ENCODE measurements at regions not wholly inside any gene's neighbourhood (a gene's known extent, or its start where the extent isn't known, plus 50 kb on each side); places are given as distances from the start of the nearest gene placed in this dataset.
"Not testable (repeated sequence)": the region's sequence is repeated elsewhere in the genome, so short reads cannot be mapped to it uniquely, and the experiment has no call there.

DNA sequence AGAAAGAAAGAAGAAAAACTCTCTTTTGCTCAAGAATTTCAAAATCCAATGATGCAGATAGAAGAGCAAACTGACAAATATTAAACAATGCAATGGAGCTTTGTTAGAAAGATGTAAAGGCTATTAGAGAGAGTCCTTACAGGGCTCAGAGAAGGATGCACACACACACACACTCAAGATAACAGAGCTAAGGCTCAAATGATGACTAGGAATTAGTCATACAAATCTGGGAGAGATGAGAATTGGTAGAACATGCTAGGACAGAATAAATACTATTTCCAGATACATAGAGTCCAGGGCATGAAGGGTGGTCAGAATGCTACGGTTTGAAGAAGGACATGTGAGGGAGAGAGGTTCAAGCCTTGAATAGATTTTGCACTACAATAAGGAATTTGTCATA is 650.1 kb upstream of the MDGA2 start:
- H3K27ac Mint-ChIP-seq (ENCODE audit: unreplicated experiment) = no peak overlapping the region
- H3K4me3 Mint-ChIP-seq (ENCODE audit: unreplicated experiment) = no peak overlapping the region
- no peaks in the 10 kb centered on the region for H3K4me1 Mint-ChIP-seq (ENCODE audit: low read depth, unreplicated experiment)
- H3K27me3 Mint-ChIP-seq (ENCODE audit: unreplicated experiment) = no peaks in the 10 kb centered on the region
- H3K9me3 Mint-ChIP-seq (ENCODE audit: unreplicated experiment) = no peaks in the 10 kb centered on the region
- TF ChIP-seq, protein P1, sequence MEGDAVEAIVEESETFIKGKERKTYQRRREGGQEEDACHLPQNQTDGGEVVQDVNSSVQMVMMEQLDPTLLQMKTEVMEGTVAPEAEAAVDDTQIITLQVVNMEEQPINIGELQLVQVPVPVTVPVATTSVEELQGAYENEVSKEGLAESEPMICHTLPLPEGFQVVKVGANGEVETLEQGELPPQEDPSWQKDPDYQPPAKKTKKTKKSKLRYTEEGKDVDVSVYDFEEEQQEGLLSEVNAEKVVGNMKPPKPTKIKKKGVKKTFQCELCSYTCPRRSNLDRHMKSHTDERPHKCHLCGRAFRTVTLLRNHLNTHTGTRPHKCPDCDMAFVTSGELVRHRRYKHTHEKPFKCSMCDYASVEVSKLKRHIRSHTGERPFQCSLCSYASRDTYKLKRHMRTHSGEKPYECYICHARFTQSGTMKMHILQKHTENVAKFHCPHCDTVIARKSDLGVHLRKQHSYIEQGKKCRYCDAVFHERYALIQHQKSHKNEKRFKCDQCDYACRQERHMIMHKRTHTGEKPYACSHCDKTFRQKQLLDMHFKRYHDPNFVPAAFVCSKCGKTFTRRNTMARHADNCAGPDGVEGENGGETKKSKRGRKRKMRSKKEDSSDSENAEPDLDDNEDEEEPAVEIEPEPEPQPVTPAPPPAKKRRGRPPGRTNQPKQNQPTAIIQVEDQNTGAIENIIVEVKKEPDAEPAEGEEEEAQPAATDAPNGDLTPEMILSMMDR (IDR thresholded peaks at IDR 0.05; ENCODE audit: partially characterized antibody, unreplicated experiment) = no peak
- H3K36me3 Mint-ChIP-seq (ENCODE audit: unreplicated experiment) = no peaks in the 10 kb centered on the region
- DNase-seq = no peak

DNA sequence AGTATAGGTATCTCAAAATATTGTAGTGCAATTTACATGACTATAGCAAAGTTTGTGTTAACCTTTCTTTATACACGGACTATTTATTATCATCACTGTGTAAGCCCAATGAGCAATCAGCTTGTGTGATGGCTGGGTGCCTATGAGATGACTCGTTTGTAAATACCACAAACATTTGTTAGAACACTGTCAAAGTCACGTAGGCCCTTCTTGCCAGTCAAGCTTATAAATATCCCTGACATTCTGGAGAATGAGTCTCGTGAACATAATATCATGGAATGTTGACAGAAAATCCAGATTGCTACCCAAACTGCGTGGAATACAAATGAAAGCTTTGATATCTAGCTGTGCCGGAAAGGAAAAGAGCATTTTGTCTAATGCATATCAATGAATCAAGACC is 648.3 kb upstream of the MDGA2 start:
- Mint-ChIP-seq H3K4me3 (ENCODE audit: unreplicated experiment) (no peak overlapping the region), H3K27ac (ENCODE audit: unreplicated experiment) (no peak overlapping the region), H3K27me3 (ENCODE audit: unreplicated experiment) (no peaks in the 10 kb centered on the region), H3K4me1 (ENCODE audit: low read depth, unreplicated experiment) (no peaks in the 10 kb centered on the region), H3K9me3 (ENCODE audit: unreplicated experiment) (no peaks in the 10 kb centered on the region), H3K36me3 (ENCODE audit: unreplicated experiment) (no peaks in the 10 kb centered on the region)
- TF ChIP-seq, protein P1 (IDR thresholded peaks at IDR 0.05; ENCODE audit: partially characterized antibody, unreplicated experiment) = no peak
- no peak for DNase-seq

DNA sequence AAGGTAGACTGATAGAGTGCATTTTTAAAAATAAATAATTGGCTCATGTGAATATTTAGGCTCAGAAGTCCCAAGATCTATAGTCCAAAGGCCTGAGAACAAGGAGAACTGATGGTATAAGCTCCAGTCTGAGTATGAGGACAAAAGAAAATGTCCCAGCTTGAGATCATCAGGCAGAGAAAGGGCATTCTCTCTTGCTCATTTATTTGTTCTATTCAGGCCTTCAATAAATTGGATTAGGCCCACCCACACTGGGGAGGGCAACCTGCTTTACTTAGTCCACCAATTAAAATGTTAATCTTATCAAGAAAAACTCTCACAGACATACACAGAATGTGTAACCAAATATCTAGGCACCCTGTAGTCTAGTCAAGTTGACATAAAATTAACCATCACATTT is 644.4 kb upstream of the MDGA2 start:
- TF ChIP-seq, protein P1 (IDR thresholded peaks at IDR 0.05; ENCODE audit: partially characterized antibody, unreplicated experiment) = no peak
- Mint-ChIP-seq H3K4me1 (ENCODE audit: low read depth, unreplicated experiment) (no peaks in the 10 kb centered on the region), H3K36me3 (ENCODE audit: unreplicated experiment) (no peaks in the 10 kb centered on the region), H3K4me3 (ENCODE audit: unreplicated experiment) (no peak overlapping the region), H3K27me3 (ENCODE audit: unreplicated experiment) (no peaks in the 10 kb centered on the region), H3K9me3 (ENCODE audit: unreplicated experiment) (no peaks in the 10 kb centered on the region), H3K27ac (ENCODE audit: unreplicated experiment) (no peak overlapping the region)
- no peak for DNase-seq

DNA sequence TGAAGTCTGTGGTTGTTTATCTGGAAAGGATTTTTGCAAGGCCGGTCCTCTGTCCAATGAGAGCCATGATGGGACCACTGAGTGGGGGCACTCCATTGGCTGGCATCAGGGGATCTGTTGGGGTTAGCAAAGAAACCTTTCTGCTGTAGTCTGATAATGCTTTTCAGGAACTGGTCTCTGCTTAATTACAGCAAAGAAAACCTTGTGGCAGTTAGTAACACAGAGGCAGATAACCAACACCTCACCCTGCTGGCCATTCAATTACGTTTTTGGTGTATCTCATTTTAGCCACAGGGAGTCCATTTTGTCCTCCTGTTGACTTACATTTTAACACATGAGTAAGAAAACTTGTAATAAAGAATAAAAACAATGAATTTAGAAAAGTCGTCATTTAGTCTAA is 629.3 kb upstream of the MDGA2 start:
- Mint-ChIP-seq H3K27ac (ENCODE audit: unreplicated experiment) (no peak overlapping the region), H3K9me3 (ENCODE audit: unreplicated experiment) (no peaks in the 10 kb centered on the region), H3K4me1 (ENCODE audit: low read depth, unreplicated experiment) (no peaks in the 10 kb centered on the region), H3K27me3 (ENCODE audit: unreplicated experiment) (no peaks in the 10 kb centered on the region), H3K36me3 (ENCODE audit: unreplicated experiment) (no peaks in the 10 kb centered on the region), H3K4me3 (ENCODE audit: unreplicated experiment) (no peak overlapping the region)
- DNase-seq = no peak
- TF ChIP-seq, protein P1 (IDR thresholded peaks at IDR 0.05; ENCODE audit: partially characterized antibody, unreplicated experiment) = no peak

DNA sequence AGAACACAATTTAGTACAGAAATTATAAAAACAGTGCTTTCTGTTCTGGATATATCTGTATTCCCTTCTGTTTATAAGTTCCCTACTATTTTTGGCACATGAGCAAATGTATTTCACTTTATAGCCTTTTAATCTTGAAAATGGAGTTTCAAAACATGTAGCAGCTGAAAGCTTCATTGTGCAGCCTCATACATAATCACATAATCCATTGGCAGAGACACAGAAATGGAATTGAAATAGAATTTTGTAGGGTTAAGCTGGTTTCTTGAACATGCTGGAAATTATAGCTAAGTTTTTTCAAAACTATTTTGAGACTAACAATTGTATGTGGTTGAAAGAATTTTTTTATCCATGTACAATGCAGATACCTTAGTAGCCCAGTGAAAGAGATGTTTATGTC is 614.3 kb upstream of the MDGA2 start:
- no peaks in the 10 kb centered on the region for H3K36me3 Mint-ChIP-seq (ENCODE audit: unreplicated experiment)
- H3K4me3 Mint-ChIP-seq (ENCODE audit: unreplicated experiment) = no peak overlapping the region
- H3K27me3 Mint-ChIP-seq (ENCODE audit: unreplicated experiment) = no peaks in the 10 kb centered on the region
- no peak for DNase-seq
- H3K27ac Mint-ChIP-seq (ENCODE audit: unreplicated experiment) = no peak overlapping the region
- no peaks in the 10 kb centered on the region for H3K4me1 Mint-ChIP-seq (ENCODE audit: low read depth, unreplicated experiment)
- TF ChIP-seq, protein P1 (IDR thresholded peaks at IDR 0.05; ENCODE audit: partially characterized antibody, unreplicated experiment) = no peak
- H3K9me3 Mint-ChIP-seq (ENCODE audit: unreplicated experiment) = no peaks in the 10 kb centered on the region

DNA sequence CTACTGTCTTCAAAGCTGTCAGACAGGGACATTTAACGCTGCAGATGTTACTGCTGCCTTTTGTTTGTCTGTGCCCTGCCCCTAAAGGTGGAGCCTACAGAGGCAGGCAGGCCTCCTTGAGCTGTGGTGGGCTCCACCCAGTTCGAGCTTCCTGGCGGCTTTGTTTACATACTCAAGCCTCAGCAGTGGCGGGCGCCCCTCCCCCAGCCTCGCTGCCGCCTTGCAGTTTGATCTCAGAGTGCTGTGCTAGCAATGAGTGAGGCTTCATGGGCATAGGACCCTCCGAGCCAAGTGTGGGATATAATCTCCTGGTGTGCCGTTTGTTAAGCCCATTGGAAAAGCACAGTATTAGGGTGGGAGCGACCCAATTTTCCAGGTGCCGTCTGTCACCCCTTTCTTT is 609.8 kb upstream of the MDGA2 start:
- not testable (repeated sequence) for H3K36me3 Mint-ChIP-seq (ENCODE audit: unreplicated experiment); H3K27ac Mint-ChIP-seq (ENCODE audit: unreplicated experiment); H3K27me3 Mint-ChIP-seq (ENCODE audit: unreplicated experiment); H3K4me3 Mint-ChIP-seq (ENCODE audit: unreplicated experiment); H3K9me3 Mint-ChIP-seq (ENCODE audit: unreplicated experiment); H3K4me1 Mint-ChIP-seq (ENCODE audit: low read depth, unreplicated experiment); DNase-seq

Data from glutamatergic neuron (in vitro differentiated cells).